ES-I3 (cell line): ENCODE measurements at regions not wholly inside any gene's neighbourhood (a gene's known extent, or its start where the extent isn't known, plus 50 kb on each side); places are given as distances from the start of the nearest gene placed in this dataset.

Source experiments
- H3K36me3 ChIP-seq: 2 replicates; pipeline ENCODE4 v1.6.1; 2013; ENCODE audit warnings: mild to moderate bottlenecking, low read length, control low read depth, moderate library complexity; ENCODE audit not compliant: insufficient read depth
- H3K4me1 ChIP-seq: 2 replicates; pipeline ENCODE4 v1.6.1; 2013; ENCODE audit warnings: mild to moderate bottlenecking, control low read depth, low read length; ENCODE audit not compliant: insufficient read depth
- H3K9ac ChIP-seq: 2 replicates; pipeline ENCODE4 v1.6.1; 2013; ENCODE audit warnings: low read depth, mild to moderate bottlenecking, low read length, moderate library complexity
- H3K9me3 ChIP-seq: 2 replicates; pipeline ENCODE4 v1.6.1; 2013; ENCODE audit warnings: mild to moderate bottlenecking, low read length, moderate library complexity; ENCODE audit not compliant: control insufficient read depth, insufficient read depth

DNA sequence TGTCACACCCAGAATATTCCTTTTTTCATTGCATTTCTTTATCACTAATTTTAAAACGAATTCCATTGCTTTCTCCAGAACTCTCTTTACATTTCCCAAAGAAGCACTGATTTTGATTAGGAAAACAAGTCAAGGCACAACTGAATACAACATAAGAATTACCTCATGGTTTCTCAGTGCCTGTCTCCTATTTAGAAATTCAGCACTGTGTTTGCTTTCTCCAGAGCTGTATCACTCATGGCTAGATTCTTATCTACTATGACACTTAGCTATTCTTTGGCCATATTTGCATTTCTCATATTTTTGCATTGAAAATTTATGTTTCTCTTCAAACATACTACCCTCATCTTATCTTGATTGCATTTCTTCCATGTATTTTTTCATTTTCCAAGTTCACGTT, 1402.0 kb downstream of the MRPL39 start:
- Histone ChIP-seq H3K9me3 (no peaks in the 10 kb centered on the region), H3K36me3 (no peaks in the 10 kb centered on the region), H3K9ac (no peak overlapping the region), H3K4me1 (no peaks in the 10 kb centered on the region)

DNA sequence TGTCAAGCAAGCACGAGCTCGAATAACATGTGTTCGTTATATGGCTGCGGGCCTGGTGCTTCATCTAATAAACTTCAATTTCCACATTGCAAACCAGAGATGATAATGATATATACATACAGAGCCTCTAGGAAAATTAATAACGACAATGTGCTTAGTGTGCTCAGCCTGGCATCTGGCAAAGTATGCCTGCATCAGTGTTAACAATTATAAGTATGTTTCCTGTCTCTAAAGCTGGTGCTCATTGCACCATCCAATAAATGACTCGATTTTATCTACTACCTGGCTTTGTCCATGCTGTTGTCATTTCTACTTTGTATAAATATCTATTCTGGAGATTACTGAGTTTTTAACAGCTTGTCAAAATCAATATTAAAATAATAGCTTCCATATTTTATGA, 1402.6 kb downstream of the MRPL39 start:
- Histone ChIP-seq H3K9ac (no peak overlapping the region), H3K36me3 (no peaks in the 10 kb centered on the region), H3K4me1 (no peaks in the 10 kb centered on the region), H3K9me3 (no peaks in the 10 kb centered on the region)

DNA sequence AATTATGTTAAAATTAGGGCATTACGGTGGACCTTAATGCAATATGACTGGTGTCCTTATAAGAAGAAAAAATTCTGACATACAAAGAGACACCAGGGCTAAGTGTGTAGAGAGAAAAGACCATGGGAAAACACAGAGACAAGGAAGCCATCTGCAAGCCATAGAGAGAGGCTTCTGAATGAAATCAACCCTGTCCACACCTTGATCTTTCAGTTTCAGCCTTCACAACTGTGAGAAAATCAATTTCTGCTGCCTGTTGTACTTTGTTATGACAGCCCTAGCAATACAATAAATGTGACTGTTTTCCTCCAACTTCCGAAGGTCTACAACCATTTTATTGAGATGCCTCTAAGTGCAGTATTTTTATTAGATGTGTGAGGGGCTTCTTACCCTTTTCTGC, 1407.2 kb downstream of the MRPL39 start:
- Histone ChIP-seq H3K36me3 (no peaks in the 10 kb centered on the region), H3K9ac (no peak overlapping the region), H3K9me3 (no peaks in the 10 kb centered on the region), H3K4me1 (no peaks in the 10 kb centered on the region)

DNA sequence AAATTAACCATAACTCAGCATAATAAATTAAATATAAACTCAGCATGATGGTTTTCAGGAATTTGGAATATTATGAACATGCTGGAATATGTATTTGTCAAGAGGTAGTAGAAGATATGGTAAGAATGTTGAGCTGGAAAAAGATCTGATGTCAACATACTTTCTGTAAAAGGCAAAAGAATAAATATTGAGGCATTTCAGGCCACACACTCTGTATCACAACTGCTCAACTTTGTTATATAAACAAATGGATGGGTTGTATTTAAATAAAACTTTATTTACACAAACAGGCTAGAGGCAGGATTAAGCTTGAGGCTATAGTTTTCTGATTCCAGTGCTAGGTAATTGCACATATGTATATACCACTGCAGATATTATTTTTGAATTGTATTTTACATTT, 1409.4 kb downstream of the MRPL39 start:
- H3K4me1 ChIP-seq: no peaks in the 10 kb centered on the region
- H3K9me3 ChIP-seq: no peaks in the 10 kb centered on the region
- H3K9ac ChIP-seq: no peak overlapping the region
- no peaks in the 10 kb centered on the region for H3K36me3 ChIP-seq

DNA sequence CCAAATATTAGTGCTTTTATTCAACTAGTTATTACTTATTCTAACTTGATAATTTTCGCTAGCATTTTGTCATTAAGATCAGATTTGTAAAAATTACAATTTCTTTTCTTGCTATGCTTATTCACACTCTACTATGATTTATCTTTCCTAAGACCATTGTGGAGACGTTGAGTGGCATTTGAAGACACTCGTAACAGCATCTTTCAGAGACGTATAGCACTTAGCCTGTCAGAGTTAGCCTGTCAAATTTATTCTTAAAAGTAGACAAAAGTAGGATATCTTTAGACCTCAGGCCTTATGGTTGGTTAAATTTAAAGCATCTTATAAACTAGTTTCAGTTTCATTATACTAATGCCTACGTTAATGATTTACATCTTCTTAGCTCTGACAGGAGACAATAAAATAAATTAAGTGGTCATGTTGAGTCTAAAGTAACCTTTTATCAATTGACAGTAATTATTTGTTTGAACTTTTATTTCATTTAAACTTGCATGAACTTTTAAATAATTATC, 1410.1 kb downstream of the MRPL39 start:
- H3K9me3 ChIP-seq: no peaks in the 10 kb centered on the region

DNA sequence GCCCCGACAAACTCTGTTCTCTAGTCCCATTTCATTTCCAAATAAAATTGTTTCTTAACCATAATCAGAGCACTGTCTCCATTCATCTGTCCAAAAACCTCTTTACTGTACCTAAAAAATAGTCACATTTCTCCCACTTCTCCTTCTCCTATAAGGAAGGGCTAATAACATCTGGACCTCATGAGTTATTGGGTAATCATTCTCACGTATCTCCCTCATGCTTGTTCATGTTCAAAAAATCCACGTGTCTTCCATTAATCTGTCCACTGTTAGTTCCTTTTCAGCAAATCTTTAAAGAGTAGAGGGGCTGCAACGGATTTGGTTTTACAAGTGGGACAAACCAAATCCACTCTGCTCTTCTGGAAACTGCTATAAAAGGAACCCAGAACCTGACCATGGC, 1418.8 kb downstream of the MRPL39 start:
- Histone ChIP-seq H3K9me3 (no peaks in the 10 kb centered on the region), H3K9ac (no peak overlapping the region), H3K36me3 (no peaks in the 10 kb centered on the region), H3K4me1 (no peaks in the 10 kb centered on the region)

More for the DNA sequence above, 1410.1 kb downstream of the MRPL39 start:
- H3K4me1 ChIP-seq: no peaks in the 10 kb centered on the region
- no peaks in the 10 kb centered on the region for H3K36me3 ChIP-seq
- H3K9ac ChIP-seq: no peak overlapping the region

DNA sequence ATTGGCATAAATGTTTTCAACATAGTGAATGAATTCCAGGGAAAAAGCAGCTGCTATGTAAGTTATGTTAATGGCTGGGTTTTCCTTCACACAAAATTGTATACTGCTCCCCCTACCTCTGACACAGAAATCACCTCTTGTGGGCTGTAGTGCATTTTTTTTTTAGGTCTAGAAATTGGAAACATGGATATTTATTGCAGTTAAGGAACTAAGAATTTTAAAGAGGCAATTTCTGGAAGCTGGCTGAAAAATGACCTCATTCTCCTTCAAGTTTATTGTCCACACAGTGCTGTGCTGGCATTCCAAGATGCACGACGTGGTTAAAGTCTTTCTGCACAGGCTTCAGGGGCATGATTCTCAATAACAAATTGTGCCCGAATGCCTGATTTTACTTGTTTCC, 1424.2 kb downstream of the MRPL39 start:
- H3K4me1 ChIP-seq: no peaks in the 10 kb centered on the region
- no peaks in the 10 kb centered on the region for H3K36me3 ChIP-seq

DNA sequence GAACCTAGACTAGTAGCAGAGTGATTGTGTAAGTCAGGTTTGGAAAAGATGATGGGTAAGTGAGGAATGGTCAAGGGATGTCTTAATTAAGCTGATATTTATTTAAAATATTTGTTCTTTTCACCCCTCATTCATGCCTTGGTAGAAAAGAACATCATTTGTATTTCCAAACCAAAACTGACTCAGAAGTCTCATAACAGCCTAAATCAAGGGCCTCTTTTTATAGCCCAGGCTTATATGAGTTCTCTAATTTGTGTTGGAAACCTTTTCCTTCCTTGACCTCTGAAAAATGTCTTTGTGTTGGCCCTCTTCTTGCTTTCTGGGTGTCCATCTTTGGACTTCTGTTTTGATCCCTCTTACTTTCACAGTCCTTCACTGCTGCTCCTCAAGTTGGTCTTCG, 1428.2 kb downstream of the MRPL39 start:
- H3K9me3 ChIP-seq: no peaks in the 10 kb centered on the region
- no peak overlapping the region for H3K9ac ChIP-seq
- H3K4me1 ChIP-seq: no peaks in the 10 kb centered on the region
- no peaks in the 10 kb centered on the region for H3K36me3 ChIP-seq

More for the DNA sequence above, 1424.2 kb downstream of the MRPL39 start:
- H3K9ac ChIP-seq: no peak overlapping the region
- H3K9me3 ChIP-seq: no peaks in the 10 kb centered on the region

DNA sequence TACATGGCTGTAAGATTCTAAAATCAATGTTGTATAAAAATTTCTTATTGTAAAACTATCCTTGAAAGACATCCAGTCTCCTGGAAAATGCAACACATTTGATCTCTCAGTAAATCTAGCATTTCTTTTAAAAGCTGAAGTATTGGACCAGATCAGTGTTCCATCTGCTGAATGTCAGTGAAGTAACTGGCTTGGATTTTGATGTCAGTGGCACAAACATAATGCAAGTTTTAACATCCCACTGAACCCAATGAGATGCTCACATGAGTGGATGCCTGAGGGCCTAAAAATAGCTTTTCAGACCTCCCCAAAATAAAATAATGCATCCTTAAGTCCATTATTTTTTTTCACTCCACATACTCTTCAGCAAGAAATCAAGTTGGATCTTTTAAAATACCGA, 1432.2 kb downstream of the MRPL39 start:
- Histone ChIP-seq H3K36me3 (no peaks in the 10 kb centered on the region), H3K9me3 (no peaks in the 10 kb centered on the region), H3K9ac (no peak overlapping the region), H3K4me1 (no peaks in the 10 kb centered on the region)

DNA sequence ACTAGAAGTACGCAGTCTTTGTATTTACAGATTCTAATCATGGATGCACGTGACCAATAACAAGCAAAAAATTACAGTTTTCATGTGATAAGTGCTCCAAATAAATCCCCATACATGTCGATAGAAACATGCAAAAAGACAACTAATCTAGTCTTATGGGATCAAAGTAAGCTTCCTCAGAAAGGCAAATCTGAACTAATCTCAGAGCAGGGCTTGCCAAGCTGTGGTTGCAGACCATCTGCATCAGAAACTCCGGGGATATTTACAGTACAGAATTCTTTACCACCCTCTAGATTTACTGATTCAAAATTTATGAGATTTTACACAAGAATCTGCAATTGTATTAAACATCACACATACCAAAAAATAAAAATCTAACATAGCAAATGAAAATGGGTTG, 1435.5 kb downstream of the MRPL39 start:
- no peaks in the 10 kb centered on the region for H3K36me3 ChIP-seq

DNA sequence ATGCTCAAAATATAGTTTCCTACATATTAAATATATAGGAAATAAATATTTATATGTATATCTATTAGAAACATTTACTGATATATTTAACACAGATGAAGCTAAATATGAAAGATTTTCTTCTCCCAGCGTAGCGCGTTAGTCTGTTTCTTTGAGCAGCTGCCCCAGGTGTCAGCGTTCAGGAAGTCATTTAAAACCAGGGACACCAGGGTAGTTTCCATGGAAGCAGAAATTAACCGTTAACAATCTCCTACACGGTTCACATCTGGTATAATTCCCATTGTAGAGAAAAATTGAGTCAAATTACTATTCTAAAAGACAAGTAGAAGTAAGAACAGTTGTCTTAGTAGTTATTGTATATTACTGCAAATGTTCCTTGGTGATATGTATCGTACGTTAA, 1443.7 kb downstream of the MRPL39 start:
- Histone ChIP-seq H3K36me3 (no peaks in the 10 kb centered on the region), H3K9me3 (no peaks in the 10 kb centered on the region), H3K9ac (no peak overlapping the region), H3K4me1 (no peaks in the 10 kb centered on the region)

More for the DNA sequence above, 1435.5 kb downstream of the MRPL39 start:
- Histone ChIP-seq H3K4me1 (no peaks in the 10 kb centered on the region), H3K9me3 (no peaks in the 10 kb centered on the region), H3K9ac (no peak overlapping the region)

DNA sequence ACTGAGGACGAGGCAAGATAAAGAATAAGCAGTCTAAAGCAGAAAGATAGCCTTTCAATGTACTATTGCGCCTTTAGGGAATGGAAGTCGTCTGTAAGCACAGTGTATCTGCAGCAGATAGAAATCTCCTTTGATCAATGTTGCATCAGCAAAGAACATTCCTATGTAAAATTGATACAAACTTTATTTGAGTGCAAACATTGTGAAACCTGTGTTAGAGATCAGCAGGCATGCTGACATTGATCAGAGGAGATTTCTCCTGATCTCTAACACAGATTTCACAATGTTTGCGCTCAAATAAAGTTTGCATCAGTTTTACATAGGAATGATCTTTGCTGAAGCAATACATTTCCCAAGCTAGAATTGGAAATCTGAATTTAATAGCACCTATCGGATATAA, 1446.8 kb downstream of the MRPL39 start:
- Histone ChIP-seq H3K4me1 (no peaks in the 10 kb centered on the region), H3K36me3 (no peaks in the 10 kb centered on the region)

DNA sequence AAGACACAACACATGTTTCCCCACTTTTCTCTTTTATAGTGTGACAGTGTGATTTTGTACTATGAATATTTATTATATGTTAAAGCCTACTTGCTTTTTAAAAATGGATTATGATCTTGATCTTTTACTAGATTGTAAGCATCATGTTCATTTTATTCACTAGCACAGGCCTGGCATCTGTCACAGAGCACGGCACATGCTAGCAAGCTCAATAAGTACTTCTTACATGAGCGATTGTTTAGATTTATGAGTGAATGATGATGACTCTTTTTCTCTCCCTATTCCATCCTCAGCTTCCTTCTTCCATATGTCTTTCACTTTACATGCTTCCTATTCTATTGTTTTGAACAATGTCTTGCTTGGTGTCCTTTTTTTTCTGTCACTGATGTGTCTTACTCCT, 1454.1 kb downstream of the MRPL39 start:
- H3K9ac ChIP-seq: no peak overlapping the region
- no peaks in the 10 kb centered on the region for H3K36me3 ChIP-seq
- no peaks in the 10 kb centered on the region for H3K4me1 ChIP-seq
- H3K9me3 ChIP-seq: no peaks in the 10 kb centered on the region

More for the DNA sequence above, 1446.8 kb downstream of the MRPL39 start:
- H3K9me3 ChIP-seq: no peaks in the 10 kb centered on the region
- no peak overlapping the region for H3K9ac ChIP-seq

DNA sequence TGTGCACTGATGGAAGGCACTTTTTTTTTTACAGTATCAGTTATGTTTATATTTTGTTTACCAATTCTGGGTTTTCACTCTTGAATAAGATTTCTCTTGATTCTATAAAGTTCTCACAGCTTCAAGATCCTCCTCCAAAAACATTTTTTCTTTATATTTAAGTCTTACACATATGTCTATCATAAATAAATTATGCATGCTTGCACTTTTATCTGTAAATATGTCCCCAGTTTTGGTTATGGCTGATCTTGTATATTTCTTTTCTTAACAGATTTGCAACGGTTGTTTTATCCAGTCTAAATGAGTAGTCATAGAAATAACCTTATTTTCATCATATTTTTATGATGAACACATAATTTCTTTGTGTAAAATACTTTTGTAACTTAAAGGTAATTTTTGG, 1456.5 kb downstream of the MRPL39 start:
- H3K9ac ChIP-seq: no peak overlapping the region
- H3K4me1 ChIP-seq: no peaks in the 10 kb centered on the region
- no peaks in the 10 kb centered on the region for H3K36me3 ChIP-seq
- no peaks in the 10 kb centered on the region for H3K9me3 ChIP-seq

DNA sequence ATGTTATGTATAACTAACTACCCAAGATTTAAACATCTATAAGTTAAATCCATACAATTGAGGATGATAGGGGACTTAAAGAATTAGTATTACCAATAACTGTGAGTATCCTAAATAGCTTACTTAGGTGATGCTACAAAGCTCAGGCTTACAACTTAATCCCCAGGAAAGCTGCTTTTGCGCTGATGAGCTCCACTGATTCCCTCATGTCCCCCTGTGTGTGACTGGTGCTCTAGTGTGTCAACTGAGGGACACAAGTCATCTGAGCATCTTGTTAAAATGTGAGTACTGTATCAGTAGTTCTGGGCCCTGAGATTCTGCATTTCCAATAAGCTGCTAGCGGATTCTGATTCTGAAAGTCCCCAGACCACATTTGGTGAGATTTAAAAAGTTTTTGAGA, 1458.8 kb downstream of the MRPL39 start:
- Histone ChIP-seq H3K9me3 (no peaks in the 10 kb centered on the region), H3K4me1 (no peaks in the 10 kb centered on the region), H3K9ac (no peak overlapping the region), H3K36me3 (no peaks in the 10 kb centered on the region)

DNA sequence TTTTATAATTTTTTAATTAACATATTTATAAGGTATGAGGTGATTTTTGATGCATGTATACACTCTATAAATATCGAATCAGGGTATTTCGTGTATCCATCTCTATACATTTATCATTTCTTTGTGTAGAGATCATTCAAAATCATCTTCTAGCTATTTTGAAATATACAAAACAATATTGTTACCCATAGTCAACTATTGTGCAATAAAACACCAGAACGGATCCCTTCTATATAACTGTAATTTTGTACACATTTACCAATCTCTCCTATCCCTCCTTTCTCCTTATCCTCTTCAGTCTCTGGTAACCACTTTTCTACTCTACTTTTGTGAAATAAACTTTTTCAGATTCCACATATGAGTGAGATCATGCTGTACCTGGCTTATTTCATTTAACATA, 1459.6 kb downstream of the MRPL39 start:
- H3K36me3 ChIP-seq: no peaks in the 10 kb centered on the region
- H3K9ac ChIP-seq: no peak overlapping the region
- H3K4me1 ChIP-seq: no peaks in the 10 kb centered on the region
- H3K9me3 ChIP-seq: no peaks in the 10 kb centered on the region
